GM18873 (cell line): ENCODE measurements at regions not wholly inside any gene's neighbourhood (a gene's known extent, or its start where the extent isn't known, plus 50 kb on each side); places are given as distances from the start of the nearest gene placed in this dataset.
"Not testable (repeated sequence)": the region's sequence is repeated elsewhere in the genome, so short reads cannot be mapped to it uniquely, and the experiment has no call there.

Experiments
- ATAC-seq: cut with Tn5 transposase; IDR thresholded peaks from one replicate; pipeline ENCODE4 v1.9.1; 2021; ENCODE audit warnings: mild to moderate bottlenecking, moderate library complexity, moderate number of reproducible peaks; ENCODE audit not compliant: unreplicated experiment, low FRiP score

- not testable (repeated sequence) for ATAC-seq
Measured at GRCh38 chr6:134745192-134745591, 204.7 kb downstream of the ALDH8A1 start.

GRCh38 chr6:134744301-134744700 is 205.6 kb downstream of the ALDH8A1 start:
- no peak for ATAC-seq

DNA sequence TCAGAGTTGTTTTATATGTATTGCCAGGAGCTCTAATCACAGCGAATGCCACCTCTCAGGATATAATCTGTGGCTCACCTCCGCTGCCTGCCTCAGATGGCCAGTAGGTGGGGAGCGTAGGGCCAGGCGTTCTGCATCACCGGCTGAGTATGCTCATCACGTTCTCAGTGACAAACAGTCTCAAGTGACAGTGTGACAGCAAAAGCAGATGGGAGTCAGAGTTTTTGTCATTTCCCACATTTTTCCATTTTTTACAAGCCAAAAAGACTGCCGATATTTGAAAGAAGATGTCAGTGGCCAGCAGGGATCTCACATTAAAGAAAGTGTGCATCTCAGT is 208.7 kb downstream of the ALDH8A1 start:
- ATAC-seq = no peak

GRCh38 chr6:134740473-134741199 is 209.3 kb downstream of the ALDH8A1 start:
- no peak for ATAC-seq

DNA sequence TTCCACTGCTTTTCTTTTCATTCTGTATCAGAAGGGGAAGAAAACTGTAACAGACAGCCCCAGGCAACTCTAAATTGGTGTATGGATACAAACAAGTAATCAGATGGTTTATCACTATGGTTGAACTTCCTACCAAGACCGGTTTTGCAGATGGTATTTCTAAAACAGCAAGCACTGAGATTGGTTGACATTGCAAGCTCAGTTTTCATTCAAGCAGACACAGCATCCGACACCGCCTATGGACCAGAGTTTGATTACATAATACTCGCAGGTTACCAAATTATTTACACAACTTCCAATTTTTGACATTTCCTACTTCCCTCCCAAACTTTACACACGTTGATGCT is 209.9 kb downstream of the ALDH8A1 start:
- ATAC-seq = no peak

DNA sequence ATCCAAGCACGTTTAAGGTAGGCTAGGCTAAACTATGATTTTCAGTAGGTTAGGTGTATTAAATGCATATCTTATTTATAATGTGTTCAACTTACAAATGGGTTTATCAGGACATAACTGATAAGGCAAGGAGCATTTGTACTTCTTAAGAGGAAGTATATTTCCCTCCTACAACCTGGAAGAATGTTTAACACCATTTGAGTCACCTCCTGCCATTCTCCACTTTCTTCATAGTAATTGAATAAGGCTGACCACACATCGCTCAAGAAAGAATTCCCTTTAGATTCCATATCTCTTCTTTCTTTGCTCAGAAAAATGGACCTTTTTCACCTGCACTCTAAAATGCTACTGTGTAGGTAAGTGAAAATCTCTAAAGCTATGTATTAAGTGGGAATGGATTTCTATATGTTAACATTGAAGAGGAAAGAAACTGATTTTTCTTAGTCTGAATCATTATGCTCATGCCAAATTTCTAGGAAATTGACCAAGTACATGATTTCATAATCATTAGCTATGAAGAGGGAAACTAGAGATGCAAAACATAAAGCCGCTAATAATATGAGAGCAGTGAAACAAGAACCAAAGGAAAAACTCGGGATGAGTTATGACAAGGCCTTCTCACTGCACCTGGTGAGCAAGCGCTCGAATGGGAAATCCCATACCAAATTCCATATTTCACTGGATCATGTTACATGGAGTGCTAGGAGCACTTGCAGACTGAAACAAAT is 210.4 kb downstream of the ALDH8A1 start:
- ATAC-seq = no peak

- ATAC-seq = no peak
Measured at GRCh38 chr6:134738211-134738885, 211.6 kb downstream of the ALDH8A1 start.

- no peak for ATAC-seq
Measured at GRCh38 chr6:134735461-134735860, 214.4 kb downstream of the ALDH8A1 start.

GRCh38 chr6:134734312-134734869 is 215.5 kb downstream of the ALDH8A1 start:
- ATAC-seq = no peak

DNA sequence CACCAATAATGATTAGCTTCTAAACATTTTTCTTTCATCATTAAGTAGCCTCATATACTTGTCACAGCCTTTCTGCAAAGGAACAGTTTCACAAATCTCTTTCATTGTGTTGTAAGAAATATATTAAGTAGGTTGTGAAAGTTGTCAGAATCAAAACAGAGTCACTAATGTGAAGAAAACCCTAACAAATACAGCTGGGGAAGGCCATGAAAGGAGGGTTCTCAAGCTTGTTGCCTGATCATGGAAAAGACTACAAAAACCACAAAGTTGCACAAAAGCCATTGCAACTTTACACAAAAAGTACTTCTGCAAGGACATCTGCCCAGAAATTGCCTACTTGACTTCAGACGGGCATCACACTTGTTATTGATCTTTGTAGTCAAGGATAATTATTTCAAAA is 216.1 kb downstream of the ALDH8A1 start:
- ATAC-seq = no peak

DNA sequence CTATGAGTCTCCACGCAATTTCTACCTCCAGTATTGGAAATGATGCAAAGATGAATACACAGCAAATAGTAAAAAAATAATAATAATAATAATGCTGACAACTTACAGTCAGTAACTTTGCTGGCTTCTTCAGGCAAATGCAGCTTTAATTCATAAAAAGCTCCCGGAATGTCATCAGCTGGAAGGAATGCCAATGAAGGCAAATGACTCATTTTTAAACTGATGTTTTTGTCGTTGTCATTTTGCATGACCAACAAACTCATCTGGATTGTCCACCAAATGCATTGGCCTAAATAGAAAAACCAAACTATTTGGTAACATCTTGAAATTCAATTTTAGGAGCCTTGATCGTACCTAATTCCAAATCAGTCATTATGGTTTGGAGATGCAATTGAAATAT is 217.1 kb downstream of the ALDH8A1 start:
- ATAC-seq = no peak

DNA sequence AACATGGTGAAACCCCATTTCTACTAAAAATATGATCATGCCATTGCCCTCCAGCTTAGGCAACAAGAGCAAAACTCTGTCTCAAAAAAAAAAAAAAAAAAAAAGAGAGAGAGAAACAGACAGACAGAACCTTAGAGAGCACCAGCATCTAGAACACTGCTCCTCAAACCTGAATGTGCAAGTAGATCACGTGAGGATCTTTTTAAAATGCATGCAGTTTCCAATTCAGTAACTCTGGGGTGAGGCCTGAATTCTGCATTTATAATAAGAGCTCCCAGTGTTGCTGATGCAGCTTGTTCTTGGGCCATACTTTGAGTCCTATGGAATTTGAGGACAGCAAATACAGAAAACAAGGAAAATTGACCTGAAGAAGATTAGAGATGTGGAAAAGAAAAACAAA is 218.3 kb downstream of the ALDH8A1 start:
- no peak for ATAC-seq

DNA sequence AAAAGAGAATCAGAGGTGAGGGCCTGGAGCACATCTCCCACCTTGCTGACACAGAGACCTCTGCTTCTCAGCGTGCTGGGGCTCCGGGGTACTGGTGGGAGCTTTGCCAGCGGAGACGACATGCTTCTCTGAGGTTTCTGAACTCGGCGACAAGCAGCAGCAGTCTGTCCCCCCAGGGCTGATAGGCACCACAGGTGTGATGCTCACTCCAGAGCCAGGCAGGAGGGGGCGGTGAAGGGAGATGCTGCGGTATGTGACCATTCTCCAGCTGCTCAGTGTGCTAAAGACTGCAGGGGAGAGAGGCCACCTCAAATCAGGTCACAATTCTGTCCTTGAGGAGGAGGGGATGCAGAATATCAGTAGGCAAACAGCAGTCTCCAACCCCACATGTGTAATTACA is 219.9 kb downstream of the ALDH8A1 start:
- ATAC-seq = no peak

DNA sequence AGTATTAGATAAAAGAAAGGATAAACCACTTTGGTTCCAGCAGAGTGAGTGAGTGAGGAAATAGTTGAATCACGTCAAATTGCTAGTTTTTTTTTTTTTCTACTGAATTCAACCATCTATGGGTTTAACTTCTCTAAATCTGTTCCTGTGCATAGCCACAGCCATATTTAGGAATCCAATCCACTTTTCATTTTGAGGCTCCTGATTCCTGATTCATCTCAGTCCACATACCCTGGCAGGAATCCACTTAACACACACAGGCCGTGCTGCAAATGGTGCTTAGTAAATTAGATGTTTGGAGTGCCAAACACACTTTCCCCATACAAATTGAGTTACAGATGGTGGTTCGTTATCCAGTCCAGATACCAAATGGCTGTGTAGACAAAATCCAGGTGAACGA is 220.3 kb downstream of the ALDH8A1 start:
- no peak for ATAC-seq

GRCh38 chr6:134727081-134727480 is 222.8 kb downstream of the ALDH8A1 start:
- no peak for ATAC-seq

- no peak for ATAC-seq
Measured at GRCh38 chr6:134725590-134725989, 224.3 kb downstream of the ALDH8A1 start.

GRCh38 chr6:134724771-134725340 is 225.0 kb downstream of the ALDH8A1 start:
- ATAC-seq = no peak

GRCh38 chr6:134723081-134723871 is 226.6 kb downstream of the ALDH8A1 start:
- ATAC-seq = no peak

- ATAC-seq = no peak
Measured at GRCh38 chr6:134722200-134722870, 227.6 kb downstream of the ALDH8A1 start.

DNA sequence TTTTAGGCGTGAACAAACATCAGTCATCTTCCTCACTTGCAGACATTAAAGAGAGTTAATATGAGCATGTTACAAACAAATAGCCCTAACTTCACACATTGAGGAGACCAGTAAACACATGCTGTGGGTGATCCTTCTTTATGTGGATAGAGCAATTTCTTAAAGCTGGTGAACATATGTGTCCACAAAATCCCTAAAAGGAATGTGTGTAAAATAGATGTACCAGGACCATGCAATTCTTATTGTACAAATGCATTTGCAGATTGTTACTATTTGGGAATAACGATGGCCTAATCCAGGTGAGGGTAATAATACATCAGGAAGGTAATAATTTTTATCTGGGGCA is 228.9 kb downstream of the ALDH8A1 start:
- no peak for ATAC-seq
